Right lobe of liver (tissue), 4 donors: ENCODE measurements at regions not wholly inside any gene's neighbourhood (a gene's known extent, or its start where the extent isn't known, plus 50 kb on each side); places are given as distances from the start of the nearest gene placed in this dataset.

Experiments used
- CTCF ChIP-seq, 4 donors: fragments of 200-600 bp in 3 of 4; fragments of 450-650 bp in 1 of 4; IDR thresholded peaks; one replicate each; pipeline versions ENCODE4 v1.5.1 to v1.8.0; 2016 to 2022; ENCODE audit warnings: antibody characterized with exemption in 4 of 4, mild to moderate bottlenecking in 2 of 4
- POLR2A ChIP-seq: fragments of 450-650 bp; IDR thresholded peaks from one replicate; pipeline ENCODE4 v1.6.1; 2017; ENCODE audit warnings: antibody characterized with exemption, mild to moderate bottlenecking
- donor health status: DM: no; HTN: no; CAD: no.
- donor health status: DM: no; HTN: no; CAD: no.
- donor health status: DM: no; HTN: yes; CAD: no.

GRCh38 chrX:22351076-22351475, 78.4 kb downstream of the CBLL2 start:
- TF ChIP-seq CTCF (IDR thresholded peaks at IDR 0.05) = no peak
- TF ChIP-seq POLR2A = no peak
